Small intestine (tissue), 7 donors: ENCODE measurements at regions not wholly inside any gene's neighbourhood (a gene's known extent, or its start where the extent isn't known, plus 50 kb on each side); places are given as distances from the start of the nearest gene placed in this dataset.
"Not testable (repeated sequence)": the region's sequence is repeated elsewhere in the genome, so short reads cannot be mapped to it uniquely, and the experiment has no call there.

ENCODE experiments used
- DNase-seq, 2 donors: peaks; one replicate each; pipeline versions ENCODE4 v3.0.0 to v3.0.0-alpha.2; 2013
- FAIRE-seq: peaks from 2 replicates; lab custom pipeline; 2012; peaks lifted over from hg19 to GRCh38; lab: Jason Lieb, UNC
- H3K27ac ChIP-seq, 3 donors: one replicate each; pipeline ENCODE4 v1.5.1; 2013; ENCODE audit warnings: low read length in 2 of 3, mild to moderate bottlenecking in 2 of 3, control low read depth in 1 of 3, inconsistent platforms in 1 of 3, low read depth in 1 of 3, moderate library complexity in 1 of 3
- H3K27me3 ChIP-seq, 3 donors: one replicate each; pipeline ENCODE4 v1.6.1; 2013; ENCODE audit warnings: low read length in 3 of 3, inconsistent platforms in 1 of 3; ENCODE audit not compliant: control insufficient read depth in 3 of 3, insufficient read depth in 3 of 3
- H3K36me3 ChIP-seq, 3 donors: one replicate each; pipeline ENCODE4 v1.6.1; 2013; ENCODE audit warnings: low read length in 3 of 3, inconsistent platforms in 1 of 3, low read depth in 1 of 3, mild to moderate bottlenecking in 1 of 3, moderate library complexity in 1 of 3; ENCODE audit not compliant: control insufficient read depth in 3 of 3, insufficient read depth in 2 of 3
- H3K4me1 ChIP-seq, 3 donors: one replicate each; pipeline ENCODE4 v1.6.1; 2013; ENCODE audit warnings: low read length in 2 of 3, inconsistent platforms in 1 of 3, low read depth in 1 of 3, mild to moderate bottlenecking in 1 of 3, moderate library complexity in 1 of 3; ENCODE audit not compliant: control insufficient read depth in 3 of 3, insufficient read depth in 2 of 3
- H3K4me3 ChIP-seq, 3 donors: one replicate each; pipeline ENCODE4 v1.5.1; 2013; ENCODE audit warnings: low read length in 3 of 3, control low read depth in 1 of 3, inconsistent platforms in 1 of 3, low read depth in 1 of 3, mild to moderate bottlenecking in 1 of 3, moderate library complexity in 1 of 3
- H3K9me3 ChIP-seq, 2 donors: one replicate each; pipeline ENCODE4 v1.6.1; 2013; ENCODE audit warnings: low read depth in 1 of 2, low read length in 1 of 2; ENCODE audit not compliant: control insufficient read depth in 2 of 2, insufficient read depth in 1 of 2
- WGBS, 3 donors: extraction: QIAGEN DNeasy Blood & Tissue Kit; methylation state at CpG; one replicate each; pipeline ENCODE4 v1.1.7; 2013; 5-methylcytosine and 5-hydroxymethylcytosine counted together
- donor health status: healthy with polysubstance abuse.
- donor health status: control.
- donor health status: control.
- donor health status: Bipolar disorder and iron deficiency.
- donor health status: healthy.

DNA sequence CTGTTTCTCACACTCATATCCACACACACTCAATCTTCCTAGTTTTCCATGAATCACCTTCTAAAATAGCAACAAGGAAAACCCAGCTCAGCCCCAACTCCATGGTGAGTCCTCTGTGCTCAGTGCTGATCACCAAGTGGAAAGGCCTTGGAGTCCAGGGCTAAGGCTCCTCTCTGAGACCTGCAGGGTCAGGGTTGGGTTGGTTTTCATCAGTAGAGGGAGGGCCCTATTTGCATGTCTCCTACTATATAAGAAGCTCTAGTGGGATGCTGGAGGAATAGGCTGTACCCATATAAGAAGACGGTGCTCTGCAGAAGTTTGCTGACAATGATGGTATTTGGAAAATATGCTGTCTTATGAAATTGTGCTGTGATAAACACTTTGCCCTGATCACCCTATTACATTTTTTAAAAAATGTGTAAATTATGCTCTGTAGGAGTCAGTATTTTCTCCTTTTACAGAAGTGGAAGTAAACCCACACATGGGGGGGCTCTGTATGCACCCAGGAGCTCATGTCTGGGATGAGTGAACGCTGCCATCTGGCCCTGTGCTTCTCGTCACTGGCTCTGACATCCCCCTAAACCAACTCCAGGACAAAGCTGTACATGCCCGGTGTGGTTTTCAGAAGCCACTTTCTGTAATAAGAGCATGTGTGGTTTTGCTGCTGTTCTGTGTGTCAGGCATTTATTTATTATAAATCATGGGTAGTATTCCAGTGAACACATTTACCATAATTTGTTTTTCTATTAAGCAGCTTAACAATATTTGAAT, 536.3 kb downstream of the TMEM121 start:
- H3K27ac ChIP-seq: no peak overlapping the region
- no peaks in the 10 kb centered on the region for H3K27me3 ChIP-seq
- WGBS, 3 donors: 53 to 67% (median 62%) methylated on average over 4 of the region's 4 CpGs
- H3K4me3 ChIP-seq: no peak overlapping the region
- peaks cover 0 to 22% of the 10 kb centered on the region in 2 donors for H3K9me3 ChIP-seq
- DNase-seq: no peak
- no peaks in the 10 kb centered on the region for H3K36me3 ChIP-seq
- FAIRE-seq: no peak
- no peaks in the 10 kb centered on the region for H3K4me1 ChIP-seq

DNA sequence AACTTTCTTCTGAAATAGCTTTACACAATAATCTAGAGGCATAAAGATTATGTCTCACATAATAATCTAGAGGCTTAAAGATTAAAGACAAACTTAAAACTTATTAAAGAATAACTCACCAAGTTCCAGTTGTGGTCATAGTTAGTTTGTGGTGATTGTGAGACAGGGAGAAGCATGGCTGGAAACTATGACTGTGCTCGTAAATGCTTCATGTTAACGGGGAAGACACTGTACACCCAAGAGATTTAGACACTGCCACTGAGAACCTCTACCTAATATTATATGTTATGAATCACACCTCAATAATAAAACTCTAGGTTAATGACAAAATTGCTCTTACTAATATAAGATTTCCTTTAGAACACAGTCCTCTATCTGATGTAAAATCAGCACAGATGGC, 541.6 kb downstream of the TMEM121 start:
- Histone ChIP-seq H3K27me3 (no peaks in the 10 kb centered on the region), H3K36me3 (no peaks in the 10 kb centered on the region), H3K9me3 (peaks cover 0 to 6% of the 10 kb centered on the region in 2 donors), H3K4me1 (no peaks in the 10 kb centered on the region), H3K4me3 (no peak overlapping the region), H3K27ac (no peak overlapping the region)
- FAIRE-seq: no peak
- WGBS, 3 donors: 58 to 76% (median 68%) methylated on average over 2 of the region's 2 CpGs
- DNase-seq: no peak

DNA sequence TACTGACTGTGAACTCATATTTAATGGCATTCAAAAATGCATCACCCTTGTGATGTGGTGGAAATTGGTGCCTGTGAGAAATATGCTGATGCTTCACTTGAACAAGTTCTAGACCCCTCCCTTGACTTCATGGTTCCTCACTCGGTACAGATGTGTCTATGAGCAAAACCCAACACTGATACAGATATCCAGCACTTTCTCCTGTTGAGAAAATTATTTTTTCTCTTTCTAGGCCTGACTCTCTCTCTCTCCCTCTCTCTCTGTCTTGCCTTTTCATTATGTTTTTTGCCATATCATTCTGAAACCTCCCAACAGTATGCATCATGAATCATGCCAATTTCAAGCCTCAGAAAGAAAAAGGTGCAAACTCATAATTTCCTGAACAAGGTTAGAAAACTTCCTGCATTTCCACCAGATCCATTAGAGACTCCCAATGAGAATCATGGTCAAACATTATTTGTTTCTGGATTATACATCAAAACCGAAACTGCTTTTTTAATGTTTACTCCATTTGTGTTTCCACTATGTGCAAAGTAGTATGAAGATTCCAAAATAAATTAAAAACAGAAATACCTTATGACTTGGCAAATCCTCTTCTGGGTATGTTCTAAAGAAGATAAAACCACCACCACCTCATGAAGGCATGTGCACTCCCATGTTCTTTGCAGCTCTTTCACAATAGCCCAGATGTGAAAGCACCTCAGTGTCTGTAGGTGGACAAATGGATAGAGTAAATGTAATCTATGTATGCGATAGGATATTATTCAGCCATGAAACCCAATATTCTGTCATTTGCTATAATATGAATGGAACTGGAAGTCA, 543.6 kb downstream of the TMEM121 start:
- peaks cover 0 to 12% of the 10 kb centered on the region in 2 donors for H3K9me3 ChIP-seq
- FAIRE-seq: no peak
- no peak for DNase-seq
- no peaks in the 10 kb centered on the region for H3K27me3 ChIP-seq
- H3K4me1 ChIP-seq: no peaks in the 10 kb centered on the region
- no peak overlapping the region for H3K4me3 ChIP-seq
- H3K27ac ChIP-seq: no peak overlapping the region
- WGBS, 3 donors: 44 to 65% (median 50%) methylated on average over 3 of the region's 3 CpGs
- no peaks in the 10 kb centered on the region for H3K36me3 ChIP-seq

DNA sequence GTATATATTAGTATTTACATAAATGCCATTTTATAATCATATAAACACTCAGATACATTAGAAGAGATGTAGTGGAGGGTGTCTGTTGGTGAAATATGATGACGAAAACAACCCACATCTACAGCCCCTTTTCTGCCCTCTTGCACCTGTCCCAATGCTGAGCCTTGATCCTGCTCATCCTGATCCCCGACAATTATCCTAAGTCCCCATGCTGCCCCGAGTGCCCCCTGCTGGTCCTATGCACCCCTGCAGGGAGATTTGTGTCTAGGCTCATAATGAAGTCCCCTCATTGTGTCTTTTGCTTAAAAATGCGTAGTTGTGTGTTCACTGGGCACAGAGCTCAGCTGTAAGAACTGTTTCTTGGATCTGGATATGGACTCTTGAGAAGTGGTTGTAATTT, 554.5 kb downstream of the TMEM121 start:
- Histone ChIP-seq H3K4me1 (no peaks in the 10 kb centered on the region), H3K27ac (no peak overlapping the region), H3K36me3 (no peaks in the 10 kb centered on the region), H3K4me3 (no peak overlapping the region), H3K27me3 (no peaks in the 10 kb centered on the region), H3K9me3 (peaks cover 0 to 15% of the 10 kb centered on the region in 2 donors)
- 62% methylated on average over 4 of the region's 4 CpGs; no CpG with 5 or more reads in 2 of the 3 donors for WGBS, 3 donors
- FAIRE-seq (no peak), DNase-seq (no peak)

DNA sequence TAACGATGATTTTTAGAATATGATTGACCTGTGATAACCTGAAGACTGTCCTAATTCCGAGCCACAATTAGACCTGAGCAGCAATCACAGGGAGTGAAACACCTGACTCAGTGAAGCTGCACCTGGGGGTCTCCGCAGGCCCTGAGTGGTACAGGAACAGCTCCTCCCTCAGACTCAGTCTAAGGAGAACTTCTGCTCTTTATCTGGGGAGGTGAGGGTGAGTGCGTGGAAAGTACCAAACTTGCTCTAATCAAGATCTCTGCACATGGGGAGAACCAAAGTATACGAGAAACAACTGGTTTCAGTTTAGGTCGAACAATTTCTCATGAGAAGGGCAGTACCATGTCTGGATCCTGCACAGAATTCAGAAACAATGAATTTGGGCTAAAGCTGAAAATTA, 555.3 kb downstream of the TMEM121 start:
- not testable (repeated sequence) for H3K36me3 ChIP-seq, H3K4me3 ChIP-seq, DNase-seq, H3K27me3 ChIP-seq, FAIRE-seq, H3K4me1 ChIP-seq, H3K27ac ChIP-seq
- H3K9me3 ChIP-seq: peaks cover 0 to 19% of the 10 kb centered on the region in 2 donors
- WGBS, 3 donors: 34 to 49% (median 36%) methylated on average over 3 to 4 of the region's 6 CpGs

DNA sequence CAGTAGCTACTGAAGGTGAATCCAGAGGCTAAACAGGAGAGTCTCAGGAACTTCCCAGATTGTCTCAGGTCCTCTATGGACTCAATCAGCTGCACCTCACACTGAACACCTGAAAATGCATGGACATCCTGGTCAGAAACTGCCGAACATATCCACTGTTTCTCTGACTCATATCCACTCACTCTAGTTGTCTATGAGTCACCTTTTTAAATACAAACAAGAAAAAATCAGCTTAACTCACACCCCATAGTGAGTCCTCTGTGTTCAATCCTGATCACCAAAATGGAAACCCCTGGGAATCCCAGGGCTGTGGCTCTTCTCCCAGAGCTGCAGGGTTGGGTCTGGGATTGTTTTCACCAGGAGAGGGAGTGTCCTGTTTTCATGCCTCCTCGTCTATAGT, 556.7 kb downstream of the TMEM121 start:
- H3K9me3 ChIP-seq: peaks cover 0 to 19% of the 10 kb centered on the region in 2 donors
- no peak for DNase-seq
- no peaks in the 10 kb centered on the region for H3K4me1 ChIP-seq
- H3K4me3 ChIP-seq: no peak overlapping the region
- FAIRE-seq: no peak
- H3K27me3 ChIP-seq: no peaks in the 10 kb centered on the region
- 4% methylated on average over 2 of the region's 2 CpGs; no CpG with 5 or more reads in 2 of the 3 donors for WGBS, 3 donors
- H3K27ac ChIP-seq: no peak overlapping the region
- no peaks in the 10 kb centered on the region for H3K36me3 ChIP-seq

DNA sequence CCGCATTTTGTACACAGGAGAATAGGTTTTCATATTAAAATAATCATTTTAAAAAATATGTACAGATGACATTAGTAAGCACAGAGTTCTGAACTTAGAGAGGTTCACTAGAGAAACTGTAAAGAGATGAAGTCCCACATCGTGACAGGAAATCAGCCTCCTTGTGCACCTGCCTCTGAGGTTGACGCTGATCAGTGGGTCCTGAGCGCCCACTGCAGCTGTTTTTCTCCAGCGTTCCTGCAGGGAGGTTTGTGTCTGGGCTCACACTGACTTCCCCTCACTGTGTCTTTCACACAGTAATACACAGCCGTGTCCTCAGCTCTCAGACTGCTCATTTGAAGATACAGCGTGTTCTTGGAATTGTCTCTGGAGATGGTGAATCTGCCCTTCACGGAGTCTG, 561.5 kb downstream of the TMEM121 start:
- Histone ChIP-seq H3K36me3 (no peaks in the 10 kb centered on the region), H3K4me1 (no peaks in the 10 kb centered on the region), H3K27me3 (no peaks in the 10 kb centered on the region), H3K4me3 (no peak overlapping the region), H3K9me3 (peaks cover 0 to 10% of the 10 kb centered on the region in 2 donors), H3K27ac (no peak overlapping the region)
- DNase-seq: peak in 1 of 2 donors; percentile 5
- WGBS, 3 donors: 67% methylated on average over 8 of the region's 8 CpGs; no CpG with 5 or more reads in 2 of the 3 donors
- FAIRE-seq: no peak

DNA sequence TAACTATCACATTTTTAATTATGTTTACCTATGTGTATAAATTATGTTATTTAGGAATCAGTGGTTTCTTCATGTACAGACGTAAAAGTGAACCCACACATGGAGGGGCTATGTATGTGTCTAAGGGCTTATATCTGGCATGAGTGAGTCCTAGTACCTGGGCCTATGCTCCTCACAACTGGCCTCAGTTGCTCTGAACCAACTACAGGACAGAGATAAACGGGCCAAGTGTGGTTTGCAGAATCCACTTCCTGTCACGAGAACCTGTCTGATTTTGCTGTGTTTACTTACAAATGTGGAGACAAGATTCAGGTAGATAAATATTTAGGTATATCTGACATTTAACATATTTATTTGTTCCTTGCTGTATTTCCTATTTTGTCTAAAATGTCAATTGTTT, 562.5 kb downstream of the TMEM121 start:
- not testable (repeated sequence) for H3K27ac ChIP-seq, H3K36me3 ChIP-seq, FAIRE-seq, H3K27me3 ChIP-seq, H3K4me3 ChIP-seq, H3K9me3 ChIP-seq, H3K4me1 ChIP-seq
- DNase-seq: peak in 1 of 2 donors; percentile 27
- 65% methylated on average over 3 of the region's 3 CpGs; no CpG with 5 or more reads in 2 of the 3 donors for whole genome bisulfite sequencing, 3 donors
